DMS114 treated with DMSO at 0.1 percent for 48 hours (cell line): ENCODE measurements at regions not wholly inside any gene's neighbourhood (a gene's known extent, or its start where the extent isn't known, plus 50 kb on each side); places are given as distances from the start of the nearest gene placed in this dataset.

Source experiments
- DNase-seq: peaks from one replicate; lab custom pipeline; 2025; ENCODE audit not compliant: unreplicated experiment; lab: John Stamatoyannopoulos, UW

DNA sequence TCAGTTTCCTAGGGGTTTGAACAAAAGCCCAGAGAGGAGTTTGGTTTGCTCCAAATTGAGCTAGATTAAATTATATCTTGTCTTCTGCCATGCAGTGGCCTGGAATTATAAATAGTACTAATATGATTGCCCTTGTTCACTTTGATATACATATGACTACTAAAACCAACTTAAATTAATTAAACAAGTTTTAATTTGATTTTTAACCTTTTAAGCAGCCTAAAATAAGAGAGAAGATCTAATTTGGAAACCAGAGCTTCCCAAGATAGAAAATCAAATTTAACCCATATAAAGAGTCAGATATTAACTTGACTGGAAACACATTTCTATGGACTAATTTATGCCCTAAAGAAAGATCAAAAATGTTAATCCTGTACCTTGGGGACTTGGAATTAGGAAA is 444.5 kb upstream of the SLC8A1 start:
- no peak for DNase-seq

DNA sequence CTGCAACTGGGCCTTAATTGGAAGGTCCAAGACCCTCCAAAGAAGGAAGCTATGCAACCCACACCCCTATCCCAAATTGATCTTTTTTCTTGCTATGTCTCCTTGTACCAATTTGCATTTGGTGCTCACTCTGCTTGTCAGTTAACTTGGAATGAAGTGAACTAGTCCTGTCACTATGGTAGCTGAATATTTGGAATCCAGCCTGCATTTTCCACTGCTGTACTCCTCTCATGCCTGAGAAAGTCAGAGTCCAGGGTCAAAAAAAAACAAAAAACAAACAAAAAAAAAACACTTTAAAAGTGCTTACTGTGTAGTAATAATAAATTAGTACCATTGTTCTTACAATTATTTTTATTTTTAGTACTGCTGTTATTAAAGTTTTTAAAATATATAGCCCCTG is 462.8 kb upstream of the SLC8A1 start:
- no peak for DNase-seq

DNA sequence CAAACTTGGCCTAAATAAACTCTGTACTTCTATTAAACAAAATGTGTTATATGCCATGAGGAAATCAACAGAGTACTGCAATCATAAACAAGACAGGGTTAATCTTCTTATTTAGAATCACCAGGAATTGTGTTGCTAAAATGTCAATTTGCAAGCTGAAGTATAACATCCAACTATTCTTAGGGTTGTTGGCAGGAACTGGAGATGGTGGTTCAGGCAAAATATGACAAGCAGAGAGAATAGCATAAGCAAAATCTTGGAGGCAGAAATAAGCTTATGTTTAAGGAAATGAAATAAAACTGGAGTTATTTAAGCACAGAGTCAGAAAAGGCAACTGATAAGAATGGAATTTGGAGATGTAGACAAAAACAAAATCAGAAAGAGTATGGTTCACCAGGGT is 463.8 kb upstream of the SLC8A1 start:
- DNase-seq, result no peak

DNA sequence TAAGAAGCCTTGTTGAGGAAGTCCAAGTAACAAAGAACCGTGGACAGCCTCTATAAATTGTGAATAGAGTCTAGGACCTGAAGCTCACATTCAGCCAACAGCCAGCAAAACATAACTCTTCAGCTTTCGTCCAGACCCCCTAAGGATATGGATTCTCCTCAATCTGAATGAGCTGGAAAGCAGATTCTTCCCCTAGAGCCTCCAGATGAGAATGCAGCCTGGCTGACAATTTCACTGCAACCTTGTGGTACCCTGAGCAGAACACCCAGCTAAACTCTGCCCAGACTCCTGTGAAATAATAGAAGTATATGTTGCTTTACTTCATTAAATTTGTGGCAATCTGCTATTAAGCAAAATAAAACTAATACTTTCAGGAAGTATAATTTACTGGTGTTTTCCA is 483.5 kb upstream of the SLC8A1 start:
- no peak for DNase-seq

DNA sequence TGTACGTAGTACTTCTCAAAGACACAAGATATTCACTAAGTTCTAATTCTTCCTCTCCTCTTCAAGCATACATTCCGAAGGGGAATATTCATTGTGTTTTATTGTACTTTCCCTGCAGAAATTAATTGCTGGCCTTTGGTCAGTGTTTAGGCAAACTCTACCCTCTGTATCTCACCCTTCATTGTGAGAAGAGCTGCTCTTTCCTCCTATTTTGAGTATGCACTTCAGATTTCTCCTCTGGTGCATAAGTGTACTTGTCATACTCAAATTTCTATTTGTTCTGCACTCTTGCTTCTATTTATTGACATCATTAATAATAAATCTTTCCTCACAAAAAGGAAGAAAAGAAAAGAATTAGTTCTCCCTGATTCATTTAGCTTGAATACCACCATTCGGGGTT is 485.4 kb upstream of the SLC8A1 start:
- no peak for DNase-seq

DNA sequence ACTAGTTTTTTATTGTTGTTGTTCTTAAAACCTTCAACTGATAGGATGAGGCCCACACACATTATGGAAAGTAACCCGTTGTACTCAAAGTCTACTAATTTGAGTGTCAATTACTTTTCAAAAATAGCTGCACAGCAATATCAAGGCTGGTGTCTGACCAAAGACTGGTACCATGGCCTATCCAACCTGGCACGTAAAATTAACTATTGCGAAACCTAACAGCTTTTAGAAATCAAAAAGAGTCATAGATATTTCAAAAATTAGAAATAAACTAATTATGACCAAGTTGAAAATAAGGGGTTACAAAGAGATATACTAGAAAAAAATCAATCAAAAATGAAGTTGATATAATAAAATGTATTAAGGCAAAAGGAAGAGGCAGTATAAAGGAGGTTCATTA is 501.5 kb upstream of the SLC8A1 start:
- DNase-seq, result no peak

DNA sequence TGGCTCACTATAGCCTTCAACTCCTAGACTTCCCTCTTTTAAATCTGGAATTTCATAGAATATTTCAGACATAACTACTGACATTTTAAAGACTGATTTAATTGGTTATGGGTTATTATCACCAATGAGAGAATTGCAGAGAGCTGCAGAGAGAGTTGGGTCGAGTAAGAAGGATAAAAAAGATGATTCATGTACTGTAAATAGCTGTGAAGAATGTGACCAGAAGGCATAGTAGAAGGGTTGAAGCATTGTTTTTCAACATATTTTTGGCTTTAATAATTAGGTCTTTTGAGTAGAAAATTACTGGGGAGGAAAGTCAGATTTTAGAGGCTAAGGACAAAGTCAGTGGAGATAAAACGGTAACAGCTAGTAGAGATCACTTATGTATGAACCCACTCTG is 503.2 kb upstream of the SLC8A1 start:
- no peak for DNase-seq

DNA sequence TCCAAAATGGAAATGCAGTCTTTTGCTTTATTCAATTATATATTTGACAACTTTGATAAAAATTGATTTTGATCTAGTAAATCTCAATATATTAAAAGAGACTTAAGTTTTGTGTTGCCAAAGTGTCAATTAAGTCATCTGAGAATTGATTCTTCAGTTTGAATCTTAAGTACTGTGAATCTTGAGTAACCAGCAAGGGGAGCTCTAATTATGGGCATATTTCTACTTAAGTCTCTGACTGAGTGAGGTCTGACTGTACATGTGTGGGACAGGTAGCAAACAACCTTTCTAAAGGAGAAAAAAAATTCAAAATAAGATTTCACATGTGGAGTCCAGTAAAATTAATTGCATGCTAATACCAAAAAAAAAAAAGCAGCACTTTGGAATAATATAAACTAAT is 503.7 kb upstream of the SLC8A1 start:
- no peak for DNase-seq

DNA sequence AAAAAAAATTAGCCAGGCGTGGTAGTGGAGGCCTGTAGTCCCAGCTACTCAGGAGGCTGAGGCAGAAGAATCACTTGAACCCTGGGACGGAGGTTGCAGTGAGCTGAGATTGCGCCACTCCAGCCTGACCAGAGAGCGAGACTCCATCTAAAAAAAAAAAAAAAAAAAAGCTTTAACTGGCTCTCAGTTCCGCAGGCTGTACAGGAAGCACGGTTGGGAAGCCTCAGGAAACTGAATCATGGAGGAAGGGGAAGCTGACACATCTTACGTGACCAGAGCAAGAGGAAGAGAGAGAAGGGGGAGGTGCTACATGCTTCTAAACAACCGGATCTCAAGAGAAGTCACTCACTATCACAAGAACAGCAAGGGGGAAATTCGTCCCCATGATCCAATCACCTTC is 505.6 kb upstream of the SLC8A1 start:
- DNase-seq, result no peak

DNA sequence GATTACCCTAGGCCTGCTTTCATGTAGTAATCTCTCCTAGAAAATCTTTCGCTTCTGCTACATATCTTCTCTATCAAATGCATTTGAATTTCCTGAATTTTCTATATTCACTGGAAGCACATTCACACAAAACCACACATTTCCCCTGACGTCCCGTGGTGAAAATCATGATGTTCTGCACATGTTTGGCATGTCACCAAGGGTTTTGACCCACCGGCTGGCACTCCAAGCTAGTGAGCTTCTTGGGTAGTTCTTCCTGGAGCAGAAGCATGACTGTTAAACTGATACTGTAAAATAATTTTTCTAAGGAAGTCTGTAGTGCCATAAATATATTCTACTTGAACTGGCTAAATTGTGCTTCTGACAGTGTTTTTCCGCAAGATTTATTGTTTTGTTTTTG is 510.1 kb upstream of the SLC8A1 start:
- DNase-seq, result no peak

DNA sequence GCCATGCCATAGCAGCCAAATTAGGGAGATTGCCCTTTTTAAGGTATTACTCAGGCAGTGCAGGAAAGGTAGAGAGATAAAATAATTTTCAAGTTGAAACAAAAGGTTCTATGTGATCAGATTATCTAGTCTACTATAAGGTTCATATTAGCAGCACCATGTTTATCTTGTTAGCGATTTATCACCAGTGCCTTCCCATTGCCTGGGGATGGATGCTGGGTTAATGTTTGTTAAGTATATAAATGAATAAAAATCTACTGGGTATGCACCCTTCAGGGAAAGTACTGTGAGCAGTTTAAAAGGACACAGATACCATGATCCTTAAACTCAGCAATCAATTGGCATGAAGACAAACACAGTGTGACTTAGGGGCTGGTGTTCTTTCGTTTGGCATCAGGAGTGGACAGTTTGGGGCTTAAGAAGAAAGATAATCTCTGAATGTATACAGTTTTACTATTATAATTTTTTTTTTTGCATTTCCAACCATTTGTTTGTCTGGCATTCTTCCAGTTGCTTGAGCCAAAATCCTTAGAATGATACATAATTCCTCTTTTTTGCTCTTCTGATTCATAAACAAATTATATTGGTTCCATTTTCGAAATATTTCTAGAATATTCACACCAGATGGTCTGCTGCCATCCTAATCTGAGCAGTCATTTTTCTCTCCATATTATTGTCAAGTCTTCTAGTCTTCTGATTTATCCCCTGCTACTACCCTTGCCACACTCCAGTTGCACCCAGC is 512.8 kb upstream of the SLC8A1 start:
- DNase-seq, result no peak

DNA sequence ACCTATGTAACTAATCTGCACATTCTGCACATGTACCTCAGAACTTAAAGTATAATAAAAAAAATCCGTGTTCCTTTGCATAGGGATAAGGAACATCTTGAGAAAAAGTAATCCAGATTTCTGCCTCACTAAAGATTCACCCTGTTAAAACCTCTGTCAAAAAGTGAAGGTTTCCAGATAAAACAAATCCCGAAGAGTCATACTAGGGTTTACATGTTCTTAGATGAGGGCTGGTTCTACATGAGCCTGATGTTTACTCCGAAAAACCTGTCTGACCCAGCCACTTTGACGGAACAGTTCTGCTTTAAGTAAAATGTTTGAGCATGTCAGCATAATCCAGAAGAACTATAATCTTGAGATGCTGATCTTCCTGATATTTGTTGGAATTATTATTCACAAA is 515.6 kb upstream of the SLC8A1 start:
- no peak for DNase-seq

DNA sequence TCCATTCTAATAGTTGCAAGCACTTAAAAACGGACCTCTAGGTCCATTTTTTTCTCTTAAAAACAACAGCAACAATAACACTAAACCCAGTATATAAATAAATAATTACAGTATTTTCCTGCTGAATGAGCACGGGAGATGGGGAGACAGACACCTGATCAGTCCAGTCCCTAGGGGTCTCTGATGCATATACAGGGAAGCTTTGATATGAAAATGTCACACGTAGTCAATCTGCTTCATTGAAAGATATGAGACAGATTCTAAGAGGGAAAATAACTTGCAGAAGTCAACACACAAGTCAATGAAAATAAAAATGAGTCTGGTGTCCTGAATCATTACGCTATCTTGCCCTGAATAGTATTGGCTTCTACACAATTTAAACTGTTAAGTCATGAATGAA is 523.3 kb upstream of the SLC8A1 start:
- DNase-seq, result no peak

DNA sequence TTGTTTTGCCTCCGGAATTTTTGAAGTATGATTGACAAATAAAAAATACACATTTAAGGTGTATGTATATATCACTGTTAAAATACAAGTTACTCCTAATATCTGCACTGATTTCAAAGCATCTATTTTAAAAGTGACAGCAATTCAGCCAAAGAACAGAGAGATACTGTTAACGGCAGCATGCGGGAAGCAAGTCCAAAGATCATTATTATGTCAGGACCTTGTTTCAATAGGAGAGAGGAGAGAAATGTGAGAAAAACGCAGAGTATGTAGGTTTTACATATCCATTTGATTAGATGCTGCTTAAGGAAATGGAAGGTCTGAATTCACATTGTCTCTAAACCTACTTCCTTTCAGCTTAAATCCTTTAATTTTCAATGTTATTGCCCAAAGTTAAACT is 545.5 kb upstream of the SLC8A1 start:
- no peak for DNase-seq

DNA sequence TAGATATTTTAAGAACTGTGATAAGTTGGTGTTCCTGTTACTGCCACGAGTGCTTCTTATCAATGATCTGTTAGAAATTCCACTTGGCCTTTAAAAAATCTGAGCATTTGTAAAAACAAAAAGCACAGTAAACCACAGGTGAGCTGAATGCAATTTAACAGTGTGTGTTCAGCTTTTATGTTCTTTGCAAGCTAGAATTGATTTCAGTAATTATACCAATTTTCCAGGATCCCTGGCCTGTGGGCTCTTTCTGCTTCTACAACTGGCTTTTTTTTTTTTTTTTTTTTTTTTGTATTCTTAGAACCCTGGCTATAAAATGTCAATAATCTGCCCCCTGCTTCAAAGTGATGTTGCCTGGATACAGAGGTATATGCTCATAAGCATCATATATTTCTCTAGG is 548.5 kb upstream of the SLC8A1 start:
- no peak for DNase-seq

DNA sequence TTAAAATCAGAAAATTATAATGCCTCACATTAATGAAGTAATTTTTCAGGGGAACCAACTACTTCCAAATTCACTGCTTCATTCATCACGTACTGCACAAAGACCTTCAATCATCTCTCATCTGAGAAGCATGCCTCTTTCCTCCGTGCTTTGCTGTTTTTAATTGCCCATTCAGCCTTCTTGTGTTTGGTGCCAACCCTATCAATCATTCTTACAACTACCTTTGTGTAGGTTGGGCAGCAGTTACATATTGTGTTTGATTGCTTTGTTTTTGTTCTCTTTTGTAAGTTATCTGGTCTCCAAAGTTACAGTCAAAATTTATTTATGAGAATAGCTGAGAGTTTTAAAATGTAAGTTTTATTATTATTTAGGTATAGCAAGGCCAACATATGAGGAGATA is 549.0 kb upstream of the SLC8A1 start:
- no peak for DNase-seq

DNA sequence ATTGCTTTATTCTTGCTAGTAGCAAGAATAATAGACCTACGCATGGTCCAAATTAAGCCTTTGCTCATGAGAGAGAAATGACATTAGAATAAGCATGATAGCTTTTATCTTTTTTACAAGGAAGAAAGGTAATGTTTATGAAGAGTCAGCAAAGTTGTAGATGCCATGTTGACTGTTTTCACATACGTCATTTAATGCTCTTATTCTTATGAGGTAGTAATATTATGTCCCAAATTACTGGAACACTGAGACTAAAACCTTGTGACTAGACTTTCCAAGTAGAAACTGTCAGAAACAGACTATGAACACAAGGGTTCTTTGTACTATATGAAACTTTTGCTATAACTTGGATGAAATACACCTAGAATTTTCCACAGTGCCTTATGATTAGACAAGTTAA is 552.8 kb upstream of the SLC8A1 start:
- no peak for DNase-seq

DNA sequence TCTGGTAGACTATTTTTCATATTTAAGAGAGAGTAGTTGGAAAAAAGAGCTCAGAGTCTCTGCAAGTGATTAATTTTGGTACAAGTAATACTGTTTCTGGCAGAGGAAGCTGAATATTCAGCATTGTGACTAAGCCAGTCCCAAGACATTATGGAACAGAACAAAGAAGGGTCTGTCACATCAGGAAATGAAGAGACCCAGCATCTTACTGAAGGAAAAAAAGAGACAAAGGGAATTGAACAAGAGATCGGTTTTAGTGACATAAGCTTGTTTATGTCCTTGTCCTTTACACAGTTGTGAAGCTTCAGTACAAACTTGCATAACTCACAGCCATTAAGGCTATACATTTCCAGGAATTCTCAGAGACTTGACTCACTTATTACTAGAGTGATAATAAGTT is 568.5 kb upstream of the SLC8A1 start:
- no peak for DNase-seq

DNA sequence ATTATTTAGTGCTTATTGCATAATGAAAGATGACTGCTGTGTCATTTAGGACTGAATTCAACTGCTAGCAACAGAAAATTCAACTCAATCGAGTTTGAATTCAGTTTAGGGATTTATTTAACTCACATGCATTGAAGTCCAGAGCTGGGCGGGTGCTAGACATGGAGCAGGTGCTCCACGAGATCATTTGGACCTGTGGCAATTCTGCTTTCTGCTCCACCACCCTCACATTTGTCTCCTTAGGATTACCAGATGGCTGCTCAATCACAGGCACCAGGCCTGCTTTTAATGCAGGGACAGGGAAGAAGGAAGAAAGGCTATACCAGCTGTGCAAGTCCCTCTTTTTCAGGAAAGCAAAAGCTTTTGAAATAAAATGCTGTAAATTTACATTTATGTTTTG is 572.9 kb upstream of the SLC8A1 start:
- no peak for DNase-seq

DNA sequence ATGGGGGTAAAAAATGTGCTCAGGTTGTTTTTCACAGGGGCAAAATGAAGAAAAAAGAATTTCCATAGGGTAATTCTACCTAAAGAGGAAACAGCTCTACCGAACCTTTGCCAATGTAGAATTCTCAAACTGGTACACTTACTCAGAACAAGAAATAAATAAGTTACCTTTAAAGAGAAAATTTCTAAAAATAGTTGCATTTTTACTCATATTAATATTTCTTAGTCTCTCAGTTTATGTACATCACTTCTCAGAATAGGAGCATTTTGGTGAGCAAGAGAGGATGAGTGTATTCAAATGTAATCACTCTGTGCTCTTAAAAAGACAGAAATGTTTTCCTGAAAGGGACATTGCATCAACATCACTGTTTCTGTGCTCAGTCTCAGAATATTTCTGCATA is 574.7 kb upstream of the SLC8A1 start:
- no peak for DNase-seq

DNA sequence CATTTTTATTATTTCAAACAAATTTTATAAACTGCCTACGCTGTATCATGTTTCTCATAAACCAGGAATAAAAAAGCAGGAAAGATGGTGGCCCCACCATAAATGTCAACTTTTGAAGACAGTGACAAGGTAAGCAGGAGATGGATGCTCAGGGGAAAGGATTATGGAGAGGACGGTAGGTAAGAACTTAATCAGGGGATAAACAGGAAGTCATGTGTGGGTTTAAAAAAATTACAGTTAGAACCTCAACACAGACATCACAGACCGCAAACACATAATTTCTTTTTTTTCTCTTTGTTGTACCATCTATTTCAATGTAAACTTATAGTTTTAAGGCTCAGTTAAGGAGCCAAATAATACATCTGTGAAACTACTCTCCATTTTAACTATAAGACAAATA is 575.2 kb upstream of the SLC8A1 start:
- DNase-seq, result no peak

DNA sequence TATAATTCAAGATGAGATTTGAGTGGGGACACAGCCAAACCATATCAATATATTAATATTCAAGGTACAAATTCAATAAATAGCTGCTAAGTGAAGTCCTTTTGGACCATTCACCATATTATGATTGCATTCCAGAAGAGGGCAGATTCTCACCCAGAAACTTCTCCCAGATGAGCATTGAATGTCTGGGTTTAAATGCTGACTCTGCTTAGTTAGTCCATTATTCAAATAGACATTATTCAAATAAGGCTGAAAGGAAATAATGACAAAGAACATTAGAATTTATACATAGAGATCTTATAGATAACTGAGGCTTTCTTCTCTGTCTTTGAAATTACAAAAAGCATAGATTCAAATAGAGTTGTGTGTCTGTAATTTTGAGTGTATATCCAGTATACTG is 579.4 kb upstream of the SLC8A1 start:
- DNase-seq, result no peak

DNA sequence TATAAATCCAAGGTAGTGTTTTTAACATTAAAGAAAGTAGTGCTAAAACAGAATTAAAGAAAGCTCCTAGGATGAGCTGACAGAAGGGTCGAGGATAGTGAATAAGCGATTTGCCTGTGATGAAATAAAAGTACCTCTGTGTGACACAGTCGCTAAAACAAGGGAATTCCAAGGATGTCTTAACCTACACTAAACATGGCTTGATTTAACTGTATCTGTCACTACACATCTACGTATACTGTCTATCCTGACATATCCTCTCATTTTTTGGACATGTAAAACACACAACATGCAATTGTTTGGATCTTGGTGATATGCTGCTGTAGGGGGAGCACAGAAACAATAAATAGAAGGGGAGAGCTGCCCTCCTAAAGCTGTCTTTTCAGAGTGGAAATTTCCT is 580.8 kb upstream of the SLC8A1 start:
- DNase-seq, result no peak

DNA sequence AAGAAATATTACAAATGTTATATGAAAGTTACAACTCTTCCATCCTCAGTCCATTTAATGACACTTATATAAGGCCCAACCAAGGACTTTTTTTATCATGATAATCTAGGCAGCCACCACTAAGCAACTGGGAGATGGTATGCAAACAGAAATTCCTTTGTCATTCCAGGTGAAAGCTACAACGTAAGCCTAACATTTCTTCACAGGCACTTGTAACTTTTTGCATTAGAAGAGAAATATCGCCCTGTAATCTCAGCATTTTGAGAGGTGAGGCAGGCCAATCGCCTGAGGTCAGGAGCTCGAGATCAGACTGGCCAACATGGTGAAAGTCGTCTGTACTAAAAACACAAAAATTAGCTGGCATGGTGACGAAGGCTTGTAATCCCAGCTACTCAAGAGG is 581.2 kb upstream of the SLC8A1 start:
- no peak for DNase-seq
